ENCODE measurements at regions not wholly inside any gene's neighbourhood (a gene's known extent, or its start where the extent isn't known, plus 50 kb on each side); places are given as distances from the start of the nearest gene placed in this dataset.

- H3K9me2 ChIP-seq (replicated peaks; ENCODE audit: control insufficient read depth, low read length), result no peaks in the 10 kb centered on the region
- no peaks in the 10 kb centered on the region for H3K79me2 ChIP-seq (ENCODE audit: control insufficient read depth, low read length)
- no peak for TF ChIP-seq CTCF (IDR thresholded peaks at IDR 0.05; ENCODE audit: low read depth, low read length, poor library complexity, severe bottlenecking)
- TF ChIP-seq EZH2phosphoT487 (IDR thresholded peaks at IDR 0.05; ENCODE audit: borderline replicate concordance, low read length), result no peak
Measured at GRCh38 chr13:84630476-84630875, 748.2 kb upstream of the SLITRK1 start.

GRCh38 chr13:84616864-84617263, 734.6 kb upstream of the SLITRK1 start:
- no peak overlapping the region for H3K4me3 ChIP-seq (ENCODE audit: low read length)
- no peaks in the 10 kb centered on the region for H3K27me3 ChIP-seq (ENCODE audit: control insufficient read depth, low read length)
- H3F3A ChIP-seq (ENCODE audit: control insufficient read depth, insufficient read depth), result no peaks in the 10 kb centered on the region
- no peaks in the 10 kb centered on the region for H3K9me3 ChIP-seq (ENCODE audit: control insufficient read depth, insufficient read depth, low read length)
- H3K36me3 ChIP-seq (ENCODE audit: control insufficient read depth, low read length), result no peaks in the 10 kb centered on the region
- no peaks in the 10 kb centered on the region for H4K20me1 ChIP-seq (ENCODE audit: control insufficient read depth, insufficient read depth, low read depth, low read length)
- H3K4me2 ChIP-seq (ENCODE audit: low read length), result no peak overlapping the region
- no peaks in the 10 kb centered on the region for H3K4me1 ChIP-seq (ENCODE audit: control insufficient read depth, low read length)
- H3K9me2 ChIP-seq (replicated peaks; ENCODE audit: control insufficient read depth, low read length), result no peaks in the 10 kb centered on the region
- no peak overlapping the region for H3K27ac ChIP-seq (ENCODE audit: low read depth, low read length)
- no peak for TF ChIP-seq CTCF (IDR thresholded peaks at IDR 0.05; ENCODE audit: low read depth, low read length, poor library complexity, severe bottlenecking)
- H3K79me2 ChIP-seq (ENCODE audit: control insufficient read depth, low read length), result no peaks in the 10 kb centered on the region

More at GRCh38 chr13:84630476-84630875, 748.2 kb upstream of the SLITRK1 start:
- H3K4me2 ChIP-seq (ENCODE audit: low read length), result no peak overlapping the region
- no peaks in the 10 kb centered on the region for H3K4me1 ChIP-seq (ENCODE audit: control insufficient read depth, low read length)
- no peak overlapping the region for H3K4me3 ChIP-seq (ENCODE audit: low read length)
- H3K27ac ChIP-seq (ENCODE audit: low read depth, low read length), result no peak overlapping the region
- no peaks in the 10 kb centered on the region for H3K36me3 ChIP-seq (ENCODE audit: control insufficient read depth, low read length)
- H3F3A ChIP-seq (ENCODE audit: control insufficient read depth, insufficient read depth), result no peaks in the 10 kb centered on the region
- H4K20me1 ChIP-seq (ENCODE audit: control insufficient read depth, insufficient read depth, low read depth, low read length), result no peaks in the 10 kb centered on the region
- H3K27me3 ChIP-seq (ENCODE audit: control insufficient read depth, low read length), result no peaks in the 10 kb centered on the region
- H3K9me3 ChIP-seq (ENCODE audit: control insufficient read depth, insufficient read depth, low read length), result no peaks in the 10 kb centered on the region

DNA sequence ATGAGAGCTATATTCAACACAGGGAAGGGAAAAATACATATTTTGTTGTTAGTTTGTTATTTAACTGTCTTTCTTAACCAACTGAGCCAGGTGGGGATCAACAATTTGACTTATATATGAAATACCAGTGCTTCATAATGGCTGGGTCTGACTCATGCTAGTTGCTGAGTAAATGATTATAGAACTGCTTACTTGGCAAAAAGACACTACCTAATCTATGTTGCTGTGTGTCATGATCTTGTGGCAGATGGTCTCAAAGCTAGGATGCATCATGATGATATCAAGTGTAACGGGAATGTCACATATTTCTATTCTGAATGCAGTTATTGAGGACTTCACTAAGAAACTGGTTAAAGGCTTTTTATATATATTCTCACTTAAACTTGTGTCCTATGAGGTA, 727.4 kb upstream of the SLITRK1 start:
- no peaks in the 10 kb centered on the region for H4K20me1 ChIP-seq (ENCODE audit: control insufficient read depth, insufficient read depth, low read depth, low read length)
- H3K4me2 ChIP-seq (ENCODE audit: low read length), result no peak overlapping the region
- H3K36me3 ChIP-seq (ENCODE audit: control insufficient read depth, low read length), result no peaks in the 10 kb centered on the region
- H3K9me3 ChIP-seq (ENCODE audit: control insufficient read depth, insufficient read depth, low read length), result no peaks in the 10 kb centered on the region
- no peaks in the 10 kb centered on the region for H3K27me3 ChIP-seq (ENCODE audit: control insufficient read depth, low read length)
- no peaks in the 10 kb centered on the region for H3K79me2 ChIP-seq (ENCODE audit: control insufficient read depth, low read length)
- TF ChIP-seq CTCF (IDR thresholded peaks at IDR 0.05; ENCODE audit: low read depth, low read length, poor library complexity, severe bottlenecking) (no peak), EZH2phosphoT487 (IDR thresholded peaks at IDR 0.05; ENCODE audit: borderline replicate concordance, low read length) (no peak)
- no peak overlapping the region for H3K4me3 ChIP-seq (ENCODE audit: low read length)
- no peaks in the 10 kb centered on the region for H3K9me2 ChIP-seq (replicated peaks; ENCODE audit: control insufficient read depth, low read length)
- H3K27ac ChIP-seq (ENCODE audit: low read depth, low read length), result no peak overlapping the region
- no peaks in the 10 kb centered on the region for H3K4me1 ChIP-seq (ENCODE audit: control insufficient read depth, low read length)
- no peaks in the 10 kb centered on the region for H3F3A ChIP-seq (ENCODE audit: control insufficient read depth, insufficient read depth)

Data from DOHH2 (cell line).